Osteoblast (primary cell): ENCODE measurements at regions not wholly inside any gene's neighbourhood (a gene's known extent, or its start where the extent isn't known, plus 50 kb on each side); places are given as distances from the start of the nearest gene placed in this dataset.

Experiments used
- DNase-seq: peaks from one replicate; pipeline ENCODE4 v3.0.0; 2011; ENCODE audit warnings: low spot score, mixed read lengths; ENCODE audit not compliant: insufficient read length; ENCODE audit errors: missing footprints
- H2AFZ ChIP-seq: 2 replicates; pipeline ENCODE4 v1.6.0; 2011; ENCODE audit warnings: mild to moderate bottlenecking, low read length
- H3K27ac ChIP-seq: 2 replicates; pipeline ENCODE4 v1.5.1; 2011; ENCODE audit warnings: mild to moderate bottlenecking, low read depth, low read length, moderate library complexity
- H3K27me3 ChIP-seq: 2 replicates; pipeline ENCODE4 v1.6.0; 2012; ENCODE audit warnings: mild to moderate bottlenecking, control low read depth, inconsistent platforms, low read length, moderate library complexity; ENCODE audit not compliant: insufficient read depth
- H3K36me3 ChIP-seq: 2 replicates; pipeline ENCODE4 v1.5.1; 2011; ENCODE audit warnings: mild to moderate bottlenecking, low read length, control low read depth, moderate library complexity; ENCODE audit not compliant: insufficient read depth
- H3K4me1 ChIP-seq: 2 replicates; pipeline ENCODE4 v1.5.1; 2011; ENCODE audit warnings: mild to moderate bottlenecking, low read length, control low read depth, moderate library complexity; ENCODE audit not compliant: insufficient read depth
- H3K4me2 ChIP-seq: 2 replicates; pipeline ENCODE4 v1.6.0; 2011; ENCODE audit warnings: mild to moderate bottlenecking, low read length; ENCODE audit not compliant: insufficient read depth
- H3K4me3 ChIP-seq: fragments of 200-600 bp; sonication (generic); 3 replicates; pipeline ENCODE4 v1.5.1; 2012; ENCODE audit warnings: mild to moderate bottlenecking, low read length, inconsistent platforms; ENCODE audit not compliant: insufficient read depth
- H3K79me2 ChIP-seq: 2 replicates; pipeline ENCODE4 v1.6.0; 2012; ENCODE audit warnings: mild to moderate bottlenecking, low read length, control low read depth, inconsistent platforms; ENCODE audit not compliant: insufficient read depth
- H3K9me3 ChIP-seq: 2 replicates; pipeline ENCODE4 v1.5.1; 2011; ENCODE audit warnings: low read depth, low read length, control low read depth
- H4K20me1 ChIP-seq: 2 replicates; pipeline ENCODE4 v1.6.0; 2012; ENCODE audit warnings: mild to moderate bottlenecking, low read length, control low read depth; ENCODE audit not compliant: insufficient read depth
- CTCF ChIP-seq: IDR thresholded peaks from 2 replicates; pipeline ENCODE4 v1.5.1; 2011; ENCODE audit warnings: mild to moderate bottlenecking, low read depth, low read length, moderate library complexity; ENCODE audit errors: extremely low read depth

- Histone ChIP-seq H3K27ac (no peak overlapping the region), H3K4me3 (no peak overlapping the region), H3K4me2 (no peak overlapping the region), H3K9me3 (no peaks in the 10 kb centered on the region), H3K36me3 (no peaks in the 10 kb centered on the region), H4K20me1 (no peaks in the 10 kb centered on the region), H2AFZ (no peak overlapping the region), H3K27me3 (no peaks in the 10 kb centered on the region), H3K79me2 (no peaks in the 10 kb centered on the region), H3K4me1 (no peaks in the 10 kb centered on the region)
- peak; percentile 67 for DNase-seq
- peak; percentile 69 for TF ChIP-seq CTCF
Measured at GRCh38 chr2:79219383-79219988, 59.9 kb upstream of the REG3A start.

GRCh38 chr2:79210274-79210917, 50.8 kb upstream of the REG3A start:
- no peak overlapping the region for H3K4me2 ChIP-seq

More at GRCh38 chr2:79210274-79210917, 50.8 kb upstream of the REG3A start:
- TF ChIP-seq CTCF: no peak
- H3K4me1 ChIP-seq: no peaks in the 10 kb centered on the region
- H4K20me1 ChIP-seq: no peaks in the 10 kb centered on the region
- H3K4me3 ChIP-seq: no peak overlapping the region
- H2AFZ ChIP-seq: no peak overlapping the region
- no peak for DNase-seq
- H3K79me2 ChIP-seq: no peaks in the 10 kb centered on the region
- H3K36me3 ChIP-seq: no peaks in the 10 kb centered on the region
- H3K9me3 ChIP-seq: no peaks in the 10 kb centered on the region
- no peaks in the 10 kb centered on the region for H3K27me3 ChIP-seq
- H3K27ac ChIP-seq: no peak overlapping the region
